ENCODE measurements at regions not wholly inside any gene's neighbourhood (a gene's known extent, or its start where the extent isn't known, plus 50 kb on each side); places are given as distances from the start of the nearest gene placed in this dataset.
"Not testable (repeated sequence)": the region's sequence is repeated elsewhere in the genome, so short reads cannot be mapped to it uniquely, and the experiment has no call there.

DNA sequence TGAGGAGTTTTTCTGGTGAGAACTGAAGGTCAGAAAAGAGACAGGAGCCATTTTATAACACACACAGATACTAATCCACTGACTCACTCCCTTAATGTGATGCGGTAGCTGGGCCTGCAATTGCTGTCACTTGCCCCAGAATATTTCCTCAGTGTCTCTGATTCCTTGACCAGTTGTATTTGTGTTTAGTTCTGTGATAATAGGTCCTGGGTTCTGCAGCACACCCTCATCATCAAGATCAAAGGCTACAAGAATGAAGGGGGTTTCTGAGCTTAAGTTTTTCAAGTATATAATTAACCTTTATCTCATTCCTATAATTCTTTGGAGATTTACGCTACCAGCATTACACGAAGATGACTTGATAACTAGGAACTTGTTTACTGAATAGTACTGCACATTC lies 576.5 kb upstream of the CPXCR1 start:
- Histone ChIP-seq H3K27me3 (replicated peaks; ENCODE audit: control insufficient read depth, insufficient read depth, low read length) (no peaks in the 10 kb centered on the region), H3K9ac (ENCODE audit: low read length) (no peak overlapping the region), H3K36me3 (ENCODE audit: control insufficient read depth, insufficient read depth, low read length, severe bottlenecking) (no peaks in the 10 kb centered on the region), H3K4me1 (ENCODE audit: control insufficient read depth, insufficient read depth, low read length) (no peaks in the 10 kb centered on the region), H3K4me3 (ENCODE audit: low read length) (no peak overlapping the region), H3K9me3 (ENCODE audit: control insufficient read depth, low read length) (peaks cover 11% of the 10 kb centered on the region)
- no peak for DNase-seq (ENCODE audit: low read depth)

DNA sequence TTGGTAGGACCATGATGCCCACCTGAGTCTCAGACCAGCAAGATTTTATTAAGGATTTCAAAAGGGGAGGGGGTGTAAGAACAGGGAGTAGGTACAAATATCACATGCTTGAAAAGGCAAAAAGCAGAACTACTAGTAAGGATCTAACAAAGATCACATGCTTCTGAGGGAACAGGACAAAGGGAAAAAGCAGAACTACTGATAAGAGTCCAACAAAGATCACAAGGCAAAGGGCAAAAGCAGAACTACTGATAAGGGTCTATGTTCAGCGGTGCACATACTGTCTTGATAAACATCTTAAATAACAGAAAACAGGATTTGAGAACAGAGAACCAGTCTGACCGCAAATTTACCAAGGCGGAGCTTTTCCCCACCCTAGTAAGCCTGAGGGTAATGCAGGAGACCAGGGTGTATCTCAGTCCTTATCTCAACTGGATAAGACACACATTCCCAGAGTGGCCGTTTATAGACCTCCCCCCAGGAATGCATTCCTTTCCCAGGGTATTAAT lies 573.0 kb upstream of the CPXCR1 start:
- H3K4me3 ChIP-seq (ENCODE audit: low read length); H3K9me3 ChIP-seq (ENCODE audit: control insufficient read depth, low read length); H3K27me3 ChIP-seq (replicated peaks; ENCODE audit: control insufficient read depth, insufficient read depth, low read length); DNase-seq (ENCODE audit: low read depth); H3K4me1 ChIP-seq (ENCODE audit: control insufficient read depth, insufficient read depth, low read length); H3K9ac ChIP-seq (ENCODE audit: low read length); H3K36me3 ChIP-seq (ENCODE audit: control insufficient read depth, insufficient read depth, low read length, severe bottlenecking): not testable (repeated sequence)

DNA sequence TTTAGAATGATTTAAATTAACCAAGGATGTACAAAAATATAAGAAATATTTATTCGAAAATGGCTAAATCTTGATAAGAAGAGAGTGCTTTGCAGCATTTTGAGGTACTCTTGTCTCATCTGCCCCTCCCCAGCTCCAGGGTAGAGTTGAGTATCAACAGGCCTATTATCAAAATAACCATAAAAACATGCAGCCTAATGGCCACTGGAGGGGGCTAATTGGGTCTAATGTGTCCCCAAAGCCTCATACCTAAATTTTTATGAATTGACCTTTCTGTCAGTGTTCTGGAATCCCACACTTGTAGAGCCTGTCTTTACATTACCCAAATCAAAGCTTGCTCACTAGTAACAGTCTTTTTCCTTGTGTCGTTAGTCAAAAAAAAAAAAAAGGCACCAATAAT lies 544.9 kb upstream of the CPXCR1 start:
- Histone ChIP-seq H3K9ac (ENCODE audit: low read length) (no peak overlapping the region), H3K4me3 (ENCODE audit: low read length) (no peak overlapping the region), H3K4me1 (ENCODE audit: control insufficient read depth, insufficient read depth, low read length) (no peaks in the 10 kb centered on the region), H3K36me3 (ENCODE audit: control insufficient read depth, insufficient read depth, low read length, severe bottlenecking) (no peaks in the 10 kb centered on the region), H3K9me3 (ENCODE audit: control insufficient read depth, low read length) (peaks cover 8% of the 10 kb centered on the region), H3K27me3 (replicated peaks; ENCODE audit: control insufficient read depth, insufficient read depth, low read length) (no peaks in the 10 kb centered on the region)
- no peak for DNase-seq (ENCODE audit: low read depth)

DNA sequence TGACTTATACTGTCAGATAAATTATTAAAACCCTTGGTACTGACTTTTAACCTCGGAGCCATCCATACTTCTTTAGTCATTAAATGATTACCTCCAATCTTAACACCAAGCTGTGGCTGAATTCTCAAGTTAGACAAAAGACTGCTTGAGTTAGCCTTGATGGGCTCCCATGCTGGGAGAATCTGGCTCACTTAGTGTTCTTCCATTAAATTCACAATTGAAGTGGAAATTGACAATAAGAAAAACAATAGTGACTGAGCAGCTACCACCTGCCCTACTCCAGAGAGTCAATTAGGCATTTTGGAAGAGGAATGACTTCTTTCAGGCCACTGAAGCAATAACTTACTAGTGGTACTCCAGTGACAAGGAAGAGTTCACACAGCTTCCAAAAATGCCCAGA lies 503.0 kb upstream of the CPXCR1 start:
- DNase-seq (ENCODE audit: low read depth): no peak
- no peak overlapping the region for H3K9ac ChIP-seq (ENCODE audit: low read length)
- H3K27me3 ChIP-seq (replicated peaks; ENCODE audit: control insufficient read depth, insufficient read depth, low read length): no peaks in the 10 kb centered on the region
- no peaks in the 10 kb centered on the region for H3K4me1 ChIP-seq (ENCODE audit: control insufficient read depth, insufficient read depth, low read length)
- H3K36me3 ChIP-seq (ENCODE audit: control insufficient read depth, insufficient read depth, low read length, severe bottlenecking): no peaks in the 10 kb centered on the region
- no peaks in the 10 kb centered on the region for H3K9me3 ChIP-seq (ENCODE audit: control insufficient read depth, low read length)
- H3K4me3 ChIP-seq (ENCODE audit: low read length): no peak overlapping the region

DNA sequence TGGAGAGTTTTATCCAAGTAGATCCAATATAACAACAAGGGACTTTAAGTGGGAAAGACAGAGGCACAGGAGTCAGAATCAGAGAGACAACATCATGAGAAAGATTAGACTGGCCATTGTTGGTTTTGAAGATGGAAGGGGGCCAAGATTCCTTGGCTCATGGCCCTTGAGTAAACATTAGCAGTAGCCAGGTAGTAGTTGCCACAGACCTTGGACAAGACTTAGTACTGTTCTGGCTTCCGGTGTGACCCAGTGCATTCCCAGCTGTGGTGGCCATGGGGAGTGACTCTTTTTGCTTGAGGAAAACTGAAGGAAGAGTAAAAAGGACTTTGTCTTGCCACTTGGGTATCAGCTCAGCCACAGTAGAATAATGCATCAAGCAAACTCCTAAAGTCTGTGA lies 462.2 kb upstream of the CPXCR1 start:
- Histone ChIP-seq H3K9ac (ENCODE audit: low read length) (no peak overlapping the region), H3K27me3 (replicated peaks; ENCODE audit: control insufficient read depth, insufficient read depth, low read length) (no peaks in the 10 kb centered on the region), H3K36me3 (ENCODE audit: control insufficient read depth, insufficient read depth, low read length, severe bottlenecking) (no peaks in the 10 kb centered on the region), H3K9me3 (ENCODE audit: control insufficient read depth, low read length) (peaks cover 2% of the 10 kb centered on the region), H3K4me3 (ENCODE audit: low read length) (no peak overlapping the region), H3K4me1 (ENCODE audit: control insufficient read depth, insufficient read depth, low read length) (no peaks in the 10 kb centered on the region)
- DNase-seq (ENCODE audit: low read depth): no peak

DNA sequence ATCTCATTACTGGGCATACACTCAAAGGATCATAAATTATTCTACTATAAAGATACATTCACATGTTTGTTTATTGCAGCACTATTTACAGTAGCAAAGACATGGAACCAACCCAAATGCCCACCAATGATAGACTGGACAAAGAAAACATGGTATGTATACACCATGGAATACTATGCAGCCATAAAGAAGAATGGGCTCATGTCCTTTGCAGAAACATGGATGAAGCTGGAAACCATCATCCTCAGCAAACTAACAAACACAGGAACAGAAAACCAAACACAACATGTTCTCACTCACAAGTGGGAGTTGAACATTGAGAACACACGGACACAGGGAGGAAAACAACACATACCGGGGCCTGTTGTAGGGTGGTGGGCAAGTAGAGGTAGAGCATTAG lies 433.1 kb upstream of the CPXCR1 start:
- not testable (repeated sequence) for H3K9ac ChIP-seq (ENCODE audit: low read length); H3K36me3 ChIP-seq (ENCODE audit: control insufficient read depth, insufficient read depth, low read length, severe bottlenecking); DNase-seq (ENCODE audit: low read depth); H3K4me3 ChIP-seq (ENCODE audit: low read length); H3K9me3 ChIP-seq (ENCODE audit: control insufficient read depth, low read length); H3K4me1 ChIP-seq (ENCODE audit: control insufficient read depth, insufficient read depth, low read length); H3K27me3 ChIP-seq (replicated peaks; ENCODE audit: control insufficient read depth, insufficient read depth, low read length)

DNA sequence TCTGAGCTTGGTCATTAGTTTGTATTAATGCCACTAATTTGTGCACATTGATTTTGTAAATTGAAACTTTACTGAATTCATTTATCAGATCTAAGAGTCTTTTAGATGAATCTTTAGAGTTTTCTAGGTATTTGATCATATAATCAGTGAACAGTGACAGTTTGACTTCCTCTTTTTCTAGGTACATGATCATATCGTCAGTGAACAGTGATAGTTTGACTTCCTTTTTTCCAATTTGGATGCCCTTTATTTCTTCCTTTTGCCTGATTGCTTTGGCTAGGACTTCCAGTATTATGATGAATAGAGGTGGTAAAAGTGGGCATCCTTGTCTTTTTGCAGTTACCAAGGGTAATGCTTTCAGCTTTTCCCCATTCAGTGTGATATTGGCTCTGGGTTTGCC lies 421.4 kb upstream of the CPXCR1 start:
- no peak overlapping the region for H3K9ac ChIP-seq (ENCODE audit: low read length)
- H3K4me1 ChIP-seq (ENCODE audit: control insufficient read depth, insufficient read depth, low read length): no peaks in the 10 kb centered on the region
- no peak for DNase-seq (ENCODE audit: low read depth)
- H3K36me3 ChIP-seq (ENCODE audit: control insufficient read depth, insufficient read depth, low read length, severe bottlenecking): no peaks in the 10 kb centered on the region
- no peaks in the 10 kb centered on the region for H3K27me3 ChIP-seq (replicated peaks; ENCODE audit: control insufficient read depth, insufficient read depth, low read length)
- no peaks in the 10 kb centered on the region for H3K9me3 ChIP-seq (ENCODE audit: control insufficient read depth, low read length)
- H3K4me3 ChIP-seq (ENCODE audit: low read length): no peak overlapping the region

DNA sequence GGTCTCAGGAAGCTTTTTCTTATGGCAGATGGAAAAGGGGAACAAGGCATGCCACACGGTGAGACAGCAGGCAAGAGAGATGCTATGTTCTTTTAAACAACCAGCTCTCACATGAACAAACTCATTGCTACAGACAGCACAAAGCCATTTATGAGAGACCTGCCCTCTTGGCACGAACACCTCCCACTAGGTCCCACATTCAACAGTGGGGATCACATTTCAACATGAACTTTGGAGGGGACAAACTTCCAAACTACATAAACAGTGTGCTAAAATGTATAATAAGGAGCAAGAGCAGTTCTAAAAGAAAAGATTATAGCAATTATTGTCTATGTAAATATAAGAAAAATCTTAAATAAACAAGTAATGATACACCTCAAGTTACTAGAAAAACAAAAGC lies 391.8 kb upstream of the CPXCR1 start:
- Histone ChIP-seq H3K9ac (ENCODE audit: low read length) (no peak overlapping the region), H3K36me3 (ENCODE audit: control insufficient read depth, insufficient read depth, low read length, severe bottlenecking) (no peaks in the 10 kb centered on the region), H3K9me3 (ENCODE audit: control insufficient read depth, low read length) (peaks cover 12% of the 10 kb centered on the region), H3K4me1 (ENCODE audit: control insufficient read depth, insufficient read depth, low read length) (no peaks in the 10 kb centered on the region), H3K4me3 (ENCODE audit: low read length) (no peak overlapping the region), H3K27me3 (replicated peaks; ENCODE audit: control insufficient read depth, insufficient read depth, low read length) (no peaks in the 10 kb centered on the region)
- DNase-seq (ENCODE audit: low read depth): no peak

DNA sequence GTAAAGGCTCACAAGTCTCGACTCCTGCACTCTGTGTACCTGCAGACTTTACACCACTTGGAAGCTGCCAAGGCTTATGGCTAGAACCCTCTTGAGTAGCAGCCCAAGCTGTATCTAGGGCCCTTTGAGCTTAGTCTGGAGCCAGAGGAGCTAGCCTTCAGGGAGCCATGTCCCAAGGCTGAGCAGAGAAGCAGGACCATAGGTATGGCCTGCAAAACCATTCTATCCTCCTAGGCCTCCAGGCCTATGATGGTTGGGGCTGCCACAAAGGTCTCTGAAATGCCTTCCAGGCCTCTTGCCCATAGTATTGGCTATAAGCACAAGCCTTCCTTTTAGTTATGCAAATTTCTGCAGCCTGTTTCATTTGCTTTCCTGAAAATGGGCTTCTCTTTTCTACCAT lies 380.7 kb upstream of the CPXCR1 start:
- no peaks in the 10 kb centered on the region for H3K4me1 ChIP-seq (ENCODE audit: control insufficient read depth, insufficient read depth, low read length)
- no peak for DNase-seq (ENCODE audit: low read depth)

DNA sequence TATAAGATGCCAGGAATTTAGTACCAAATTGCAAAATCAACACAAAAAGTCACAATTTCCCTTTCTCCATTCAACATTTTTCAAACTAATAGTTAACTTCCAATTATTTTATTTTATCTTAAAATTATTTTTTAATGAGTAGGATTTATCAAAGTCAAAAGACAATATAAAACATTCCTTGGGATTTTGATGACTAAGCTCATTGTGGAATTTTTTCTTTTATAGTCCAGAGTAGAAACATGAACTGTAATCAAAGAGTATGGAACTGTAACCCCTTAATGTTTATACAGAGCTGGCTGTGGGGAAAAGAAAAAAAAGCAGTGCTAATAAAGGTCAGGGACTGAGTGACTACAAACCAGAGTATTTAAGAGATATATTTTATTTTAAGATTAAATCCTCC lies 368.6 kb upstream of the CPXCR1 start:
- no peak for DNase-seq (ENCODE audit: low read depth)
- Histone ChIP-seq H3K4me3 (ENCODE audit: low read length) (no peak overlapping the region), H3K36me3 (ENCODE audit: control insufficient read depth, insufficient read depth, low read length, severe bottlenecking) (no peaks in the 10 kb centered on the region), H3K27me3 (replicated peaks; ENCODE audit: control insufficient read depth, insufficient read depth, low read length) (no peaks in the 10 kb centered on the region), H3K4me1 (ENCODE audit: control insufficient read depth, insufficient read depth, low read length) (no peaks in the 10 kb centered on the region), H3K9ac (ENCODE audit: low read length) (no peak overlapping the region), H3K9me3 (ENCODE audit: control insufficient read depth, low read length) (peaks cover 4% of the 10 kb centered on the region)

More for the DNA sequence above, 380.7 kb upstream of the CPXCR1 start:
- Histone ChIP-seq H3K9me3 (ENCODE audit: control insufficient read depth, low read length) (peaks cover 15% of the 10 kb centered on the region), H3K4me3 (ENCODE audit: low read length) (no peak overlapping the region), H3K36me3 (ENCODE audit: control insufficient read depth, insufficient read depth, low read length, severe bottlenecking) (no peaks in the 10 kb centered on the region), H3K27me3 (replicated peaks; ENCODE audit: control insufficient read depth, insufficient read depth, low read length) (no peaks in the 10 kb centered on the region), H3K9ac (ENCODE audit: low read length) (no peak overlapping the region)

DNA sequence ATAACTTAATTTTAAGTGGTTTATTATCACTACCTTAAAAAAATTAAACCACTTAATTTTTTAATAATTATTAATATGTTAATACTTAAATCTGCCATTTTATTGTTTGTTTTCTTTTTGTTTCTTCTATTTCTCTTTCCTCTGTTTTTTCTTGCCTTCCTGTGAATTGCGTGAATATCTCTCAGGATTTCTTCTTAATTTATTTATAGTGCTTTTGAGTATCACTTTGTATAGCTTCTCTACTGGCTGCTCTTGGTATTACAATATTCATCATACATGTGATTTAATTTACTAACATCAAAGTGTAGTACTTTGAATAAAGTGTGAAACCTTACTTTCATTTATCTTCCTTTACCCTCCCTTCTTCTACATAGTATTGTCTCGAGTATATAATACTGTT lies 349.5 kb upstream of the CPXCR1 start:
- H3K27me3 ChIP-seq (replicated peaks; ENCODE audit: control insufficient read depth, insufficient read depth, low read length): no peaks in the 10 kb centered on the region
- no peak overlapping the region for H3K9ac ChIP-seq (ENCODE audit: low read length)
- H3K9me3 ChIP-seq (ENCODE audit: control insufficient read depth, low read length): peaks cover 3% of the 10 kb centered on the region
- H3K4me3 ChIP-seq (ENCODE audit: low read length): no peak overlapping the region
- H3K4me1 ChIP-seq (ENCODE audit: control insufficient read depth, insufficient read depth, low read length): no peaks in the 10 kb centered on the region
- DNase-seq (ENCODE audit: low read depth): no peak
- H3K36me3 ChIP-seq (ENCODE audit: control insufficient read depth, insufficient read depth, low read length, severe bottlenecking): no peaks in the 10 kb centered on the region

DNA sequence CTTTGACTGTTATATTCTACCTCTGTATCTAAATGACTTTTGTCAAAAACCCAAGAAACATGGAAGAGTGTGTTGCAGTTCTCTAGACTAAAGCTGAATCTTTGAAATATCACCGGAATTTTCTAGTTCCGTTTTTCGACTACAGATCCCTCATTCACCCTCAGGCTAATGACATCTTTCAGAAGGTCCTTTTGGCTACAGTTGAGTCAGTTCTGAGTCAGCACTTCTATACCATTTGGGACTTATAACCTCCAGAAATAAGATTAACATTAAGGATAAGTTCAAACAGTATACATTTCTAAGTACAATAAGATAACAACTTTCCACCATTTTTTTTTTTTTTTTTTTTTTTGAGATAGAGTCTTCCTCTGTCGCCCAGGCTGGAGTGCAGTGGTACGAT lies 331.0 kb upstream of the CPXCR1 start:
- Histone ChIP-seq H3K9ac (ENCODE audit: low read length) (no peak overlapping the region), H3K4me3 (ENCODE audit: low read length) (no peak overlapping the region), H3K36me3 (ENCODE audit: control insufficient read depth, insufficient read depth, low read length, severe bottlenecking) (no peaks in the 10 kb centered on the region), H3K9me3 (ENCODE audit: control insufficient read depth, low read length) (no peaks in the 10 kb centered on the region), H3K27me3 (replicated peaks; ENCODE audit: control insufficient read depth, insufficient read depth, low read length) (no peaks in the 10 kb centered on the region), H3K4me1 (ENCODE audit: control insufficient read depth, insufficient read depth, low read length) (no peaks in the 10 kb centered on the region)
- DNase-seq (ENCODE audit: low read depth): no peak

Data from adipocyte (in vitro differentiated cells).